ENCODE measurements at regions not wholly inside any gene's neighbourhood (a gene's known extent, or its start where the extent isn't known, plus 50 kb on each side); places are given as distances from the start of the nearest gene placed in this dataset.

GRCh38 chr9:80294955-80295354 lies 723.2 kb downstream of the TLE4 start:
- FAIRE-seq (no peak), DNase-seq (ENCODE audit: low spot score) (no peak)

GRCh38 chr9:80294318-80294717 lies 722.6 kb downstream of the TLE4 start:
- DNase-seq (ENCODE audit: low spot score) (no peak), FAIRE-seq (no peak)

GRCh38 chr9:80292231-80292630 lies 720.5 kb downstream of the TLE4 start:
- DNase-seq (ENCODE audit: low spot score) (no peak), FAIRE-seq (no peak)

GRCh38 chr9:80285326-80285725 lies 713.6 kb downstream of the TLE4 start:
- no peak for FAIRE-seq

GRCh38 chr9:80282766-80283165 lies 711.0 kb downstream of the TLE4 start:
- FAIRE-seq (no peak), DNase-seq (ENCODE audit: low spot score) (no peak)

More at GRCh38 chr9:80285326-80285725, 713.6 kb downstream of the TLE4 start:
- DNase-seq (ENCODE audit: low spot score): no peak

- FAIRE-seq (no peak), DNase-seq (ENCODE audit: low spot score) (no peak)
Measured at GRCh38 chr9:80259079-80259478, 687.3 kb downstream of the TLE4 start.

GRCh38 chr9:80251778-80252177 lies 680.0 kb downstream of the TLE4 start:
- no peak for DNase-seq (ENCODE audit: low spot score)
- FAIRE-seq: no peak

GRCh38 chr9:80242022-80242421 lies 670.3 kb downstream of the TLE4 start:
- FAIRE-seq: no peak
- DNase-seq (ENCODE audit: low spot score): no peak

GRCh38 chr9:80235752-80236151 lies 664.0 kb downstream of the TLE4 start:
- no peak for DNase-seq (ENCODE audit: low spot score)
- no peak for FAIRE-seq

- no peak for DNase-seq (ENCODE audit: low spot score)
- no peak for FAIRE-seq
Measured at GRCh38 chr9:80233906-80234305, 662.1 kb downstream of the TLE4 start.

- FAIRE-seq (no peak), DNase-seq (ENCODE audit: low spot score) (no peak)
Measured at GRCh38 chr9:80233102-80233843, 661.5 kb downstream of the TLE4 start.

GRCh38 chr9:80231318-80232236 lies 659.8 kb downstream of the TLE4 start:
- DNase-seq (ENCODE audit: low spot score): no peak
- FAIRE-seq: no peak

GRCh38 chr9:80223897-80224296 lies 652.1 kb downstream of the TLE4 start:
- DNase-seq (ENCODE audit: low spot score) (no peak), FAIRE-seq (no peak)

GRCh38 chr9:80222466-80223169 lies 650.9 kb downstream of the TLE4 start:
- no peak for FAIRE-seq
- DNase-seq (ENCODE audit: low spot score): no peak

- DNase-seq (ENCODE audit: low spot score) (no peak), FAIRE-seq (no peak)
Measured at GRCh38 chr9:80218328-80218727, 646.6 kb downstream of the TLE4 start.

GRCh38 chr9:80213613-80214012 lies 641.8 kb downstream of the TLE4 start:
- DNase-seq (ENCODE audit: low spot score) (no peak), FAIRE-seq (no peak)

GRCh38 chr9:80208696-80209095 lies 636.9 kb downstream of the TLE4 start:
- DNase-seq (ENCODE audit: low spot score) (no peak), FAIRE-seq (no peak)

GRCh38 chr9:80204054-80204453 lies 632.3 kb downstream of the TLE4 start:
- FAIRE-seq (peak; percentile 12), DNase-seq (ENCODE audit: low spot score) (no peak)

GRCh38 chr9:80197661-80198060 lies 625.9 kb downstream of the TLE4 start:
- DNase-seq (ENCODE audit: low spot score) (no peak), FAIRE-seq (no peak)

- FAIRE-seq: no peak
- DNase-seq (ENCODE audit: low spot score): no peak
Measured at GRCh38 chr9:80191108-80191507, 619.3 kb downstream of the TLE4 start.

GRCh38 chr9:80188579-80188978 lies 616.8 kb downstream of the TLE4 start:
- FAIRE-seq: no peak

More at GRCh38 chr9:80188579-80188978, 616.8 kb downstream of the TLE4 start:
- no peak for DNase-seq (ENCODE audit: low spot score)

Data from RCC 7860 (cell line).